Skeletal muscle satellite cell (primary cell): ENCODE measurements at regions not wholly inside any gene's neighbourhood (a gene's known extent, or its start where the extent isn't known, plus 50 kb on each side); places are given as distances from the start of the nearest gene placed in this dataset.

Experiments
- H3K27me3 ChIP-seq: 2 replicates; pipeline ENCODE4 v1.7.0; 2013; ENCODE audit warnings: low read length; ENCODE audit not compliant: control insufficient read depth, insufficient read depth
- H3K36me3 ChIP-seq: 2 replicates; pipeline ENCODE4 v1.7.0; 2013; ENCODE audit warnings: mild to moderate bottlenecking, control low read depth, low read length; ENCODE audit not compliant: insufficient read depth
- H3K4me1 ChIP-seq: 2 replicates; pipeline ENCODE4 v1.7.0; 2013; ENCODE audit warnings: low read length; ENCODE audit not compliant: control insufficient read depth, insufficient read depth
- H3K4me2 ChIP-seq: 2 replicates; pipeline ENCODE4 v1.7.0; 2013; ENCODE audit warnings: mild to moderate bottlenecking, low read length
- H3K4me3 ChIP-seq: 2 replicates; pipeline ENCODE4 v1.7.0; 2013; ENCODE audit warnings: low read length
- H3K9ac ChIP-seq: 2 replicates; pipeline ENCODE4 v1.7.0; 2013; ENCODE audit warnings: mild to moderate bottlenecking, low read depth, low read length, moderate library complexity
- H3K9me3 ChIP-seq: replicated peaks from 2 replicates; pipeline ENCODE4 v1.7.0; 2013; ENCODE audit warnings: mild to moderate bottlenecking, control low read depth, low read length

DNA sequence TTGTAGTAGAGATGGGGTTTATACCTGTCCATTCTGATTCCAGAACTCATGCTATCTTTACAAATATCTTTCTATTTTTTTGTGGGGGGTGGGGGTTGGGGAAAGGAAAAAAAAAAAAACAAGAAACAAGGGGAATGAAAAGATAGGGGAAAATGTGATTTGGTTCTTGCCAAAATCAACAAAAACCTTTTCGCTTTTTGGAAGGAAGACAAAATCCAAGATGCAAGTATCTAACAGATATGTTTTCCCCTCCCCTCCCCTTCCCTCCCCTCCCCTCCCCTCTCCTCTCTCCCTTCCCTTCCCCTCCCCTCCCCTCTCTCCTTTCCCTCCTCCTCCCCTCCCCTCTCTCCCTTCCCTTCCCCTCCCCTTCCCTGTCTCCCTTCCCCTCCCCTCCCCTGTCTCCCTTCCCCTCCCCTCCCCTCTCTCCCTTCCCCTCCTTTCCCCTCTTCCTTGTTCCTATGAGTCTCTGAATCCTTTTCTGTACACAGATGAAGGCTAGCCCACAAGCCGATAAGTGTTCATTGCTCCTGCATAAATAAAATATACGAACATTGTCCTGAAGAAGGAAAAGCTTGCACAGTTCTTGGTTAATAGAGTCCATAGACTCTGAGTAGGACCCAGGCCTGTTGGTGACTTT, 551.9 kb downstream of the EDEM1 start:
- Histone ChIP-seq H3K9me3 (no peaks in the 10 kb centered on the region), H3K9ac (no peak overlapping the region), H3K27me3 (no peaks in the 10 kb centered on the region), H3K36me3 (no peaks in the 10 kb centered on the region), H3K4me3 (no peak overlapping the region), H3K4me1 (no peaks in the 10 kb centered on the region), H3K4me2 (no peak overlapping the region)

DNA sequence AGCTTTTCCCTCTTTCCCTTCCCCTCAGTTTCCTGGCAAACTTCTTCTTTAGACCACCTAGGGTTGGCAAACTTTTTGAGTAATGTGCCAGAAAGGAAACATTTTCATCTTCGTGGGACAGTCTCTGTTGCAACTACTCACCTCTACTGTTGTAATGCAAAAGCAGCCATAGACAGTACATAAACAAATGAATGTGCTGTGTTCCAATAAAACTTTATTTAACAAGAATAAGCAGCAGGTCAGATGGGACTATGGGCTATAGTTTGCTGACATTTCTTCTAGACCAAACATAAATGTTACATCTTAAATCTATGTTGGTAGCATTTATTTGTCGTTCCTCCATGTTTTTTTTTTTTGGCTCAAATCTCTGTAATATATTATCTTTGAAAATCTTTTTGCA, 552.4 kb downstream of the EDEM1 start:
- no peak overlapping the region for H3K9ac ChIP-seq
- H3K9me3 ChIP-seq = no peaks in the 10 kb centered on the region
- no peaks in the 10 kb centered on the region for H3K36me3 ChIP-seq
- H3K27me3 ChIP-seq = no peaks in the 10 kb centered on the region
- no peak overlapping the region for H3K4me2 ChIP-seq
- H3K4me3 ChIP-seq = no peak overlapping the region
- H3K4me1 ChIP-seq = no peaks in the 10 kb centered on the region

DNA sequence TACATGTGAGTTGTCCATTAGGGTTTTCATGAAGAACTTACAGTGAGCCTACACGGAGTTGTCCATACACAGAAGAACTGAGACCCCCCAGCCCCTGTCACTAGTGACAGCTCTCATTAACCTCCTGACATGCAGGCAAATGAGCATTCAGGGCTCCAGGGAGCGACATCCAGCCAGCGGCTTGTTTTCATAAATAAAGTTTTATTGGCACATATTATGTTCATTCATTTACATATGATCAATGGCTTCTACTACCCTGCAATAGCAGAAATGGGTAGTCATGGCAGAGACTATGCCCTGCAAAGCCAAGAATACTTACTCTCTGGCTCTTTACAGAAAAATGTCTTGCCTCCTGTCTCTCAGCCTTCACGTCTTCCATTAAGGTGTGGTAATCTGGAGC, 553.5 kb downstream of the EDEM1 start:
- no peaks in the 10 kb centered on the region for H3K9me3 ChIP-seq
- no peak overlapping the region for H3K4me2 ChIP-seq
- H3K27me3 ChIP-seq = no peaks in the 10 kb centered on the region
- no peak overlapping the region for H3K9ac ChIP-seq
- no peaks in the 10 kb centered on the region for H3K4me1 ChIP-seq
- H3K36me3 ChIP-seq = no peaks in the 10 kb centered on the region
- H3K4me3 ChIP-seq = no peak overlapping the region

DNA sequence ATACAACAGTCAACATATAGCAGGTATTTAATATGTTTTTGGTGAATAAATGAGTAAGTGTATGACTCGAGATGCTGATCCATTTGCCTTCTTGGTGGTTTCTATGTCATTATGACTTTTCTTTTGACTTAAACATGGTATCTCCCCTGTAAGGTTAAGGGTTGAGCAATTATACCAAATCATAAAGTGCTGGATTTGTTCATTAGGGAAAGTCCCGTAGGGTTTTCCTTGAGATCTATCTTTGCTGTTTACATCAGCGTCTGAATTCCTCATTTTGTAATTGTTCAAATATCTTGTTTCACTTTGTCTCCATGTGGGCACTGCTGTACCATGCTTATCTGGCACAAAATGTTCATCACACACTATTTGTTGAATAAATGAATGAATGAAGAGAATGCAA, 562.6 kb downstream of the EDEM1 start:
- Histone ChIP-seq H3K36me3 (no peaks in the 10 kb centered on the region), H3K27me3 (no peaks in the 10 kb centered on the region), H3K9ac (no peak overlapping the region), H3K4me3 (no peak overlapping the region), H3K9me3 (peaks cover 14% of the 10 kb centered on the region), H3K4me1 (no peaks in the 10 kb centered on the region), H3K4me2 (no peak overlapping the region)

DNA sequence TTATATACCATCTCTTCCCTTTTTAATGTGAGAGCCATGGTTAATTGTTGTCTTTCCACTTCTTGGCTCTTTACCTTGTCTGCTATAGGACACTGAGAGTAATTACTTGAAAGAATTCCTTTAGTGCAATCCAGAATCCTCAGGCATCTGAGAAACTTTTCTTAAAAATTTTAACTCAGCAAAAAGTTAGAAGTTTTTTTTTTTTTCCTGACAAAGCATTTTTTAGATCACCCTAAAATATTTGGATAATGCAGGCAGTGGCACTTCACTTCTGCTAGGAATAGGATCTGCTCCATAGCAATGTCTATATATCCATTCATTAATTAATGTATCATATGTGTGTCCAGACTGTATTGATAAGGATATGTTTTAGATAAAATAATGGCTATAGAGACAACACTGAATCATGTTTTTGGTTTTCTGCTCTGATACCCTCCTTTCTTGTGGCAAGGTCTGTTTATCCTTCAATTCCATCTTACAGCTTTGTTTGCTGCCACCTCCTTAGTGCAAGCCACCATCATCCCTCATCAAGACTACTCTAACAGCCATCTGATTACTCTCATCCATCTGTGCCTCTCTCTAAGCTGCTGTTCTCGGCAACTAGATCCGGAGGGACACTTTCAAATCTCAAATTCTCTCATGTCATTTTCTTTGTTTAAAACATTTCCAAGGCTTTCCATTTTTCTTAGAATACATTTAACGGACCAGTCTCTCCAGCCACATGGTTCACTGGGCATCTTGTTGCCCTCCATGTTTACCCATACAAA, 563.5 kb downstream of the EDEM1 start:
- no peaks in the 10 kb centered on the region for H3K36me3 ChIP-seq
- no peak overlapping the region for H3K4me2 ChIP-seq

DNA sequence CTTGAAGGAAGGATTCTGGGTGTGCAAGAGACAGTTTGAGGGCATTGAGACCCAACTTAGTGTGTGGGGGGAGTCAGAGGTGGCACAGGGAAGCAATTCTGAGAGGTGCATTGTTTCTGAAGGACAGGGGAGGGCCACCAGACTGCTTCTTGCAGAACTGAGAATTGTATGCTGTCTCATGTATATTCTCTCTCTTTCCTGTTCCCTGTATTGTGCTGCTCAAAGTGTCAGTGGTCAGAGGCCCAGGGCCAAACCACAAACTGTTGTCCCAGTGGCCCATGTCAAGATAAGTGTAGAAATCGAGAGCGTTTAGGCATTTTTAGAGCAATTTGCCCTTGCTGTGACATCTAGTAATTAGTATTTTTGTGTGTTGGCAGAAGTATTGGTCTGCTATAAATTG, 567.1 kb downstream of the EDEM1 start:
- Histone ChIP-seq H3K4me3 (no peak overlapping the region), H3K9ac (no peak overlapping the region), H3K27me3 (no peaks in the 10 kb centered on the region), H3K36me3 (no peaks in the 10 kb centered on the region), H3K9me3 (peaks cover 14% of the 10 kb centered on the region), H3K4me1 (no peaks in the 10 kb centered on the region), H3K4me2 (no peak overlapping the region)

More for the DNA sequence above, 563.5 kb downstream of the EDEM1 start:
- Histone ChIP-seq H3K27me3 (no peaks in the 10 kb centered on the region), H3K9ac (no peak overlapping the region), H3K4me1 (no peaks in the 10 kb centered on the region), H3K9me3 (peaks cover 14% of the 10 kb centered on the region), H3K4me3 (no peak overlapping the region)

DNA sequence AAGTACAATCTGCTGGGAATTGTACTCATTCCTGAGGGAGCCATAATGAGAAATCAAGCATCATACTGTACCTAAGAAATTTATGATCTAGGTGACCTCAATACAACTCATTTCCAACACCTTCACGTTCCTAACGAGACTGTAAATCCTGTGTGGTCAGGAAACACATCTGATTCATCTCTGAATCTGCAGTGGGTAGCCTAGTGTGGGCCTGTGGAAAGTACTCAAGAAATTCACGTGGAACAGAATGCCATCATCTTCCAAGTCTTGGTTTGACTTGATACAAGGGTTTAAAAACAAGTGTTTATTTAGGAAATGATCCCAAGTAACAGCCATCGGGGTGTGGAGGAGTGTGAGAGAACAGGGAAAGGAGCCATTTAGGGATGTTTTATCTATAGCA, 568.9 kb downstream of the EDEM1 start:
- Histone ChIP-seq H3K27me3 (no peaks in the 10 kb centered on the region), H3K9ac (no peak overlapping the region), H3K4me3 (no peak overlapping the region), H3K4me1 (no peaks in the 10 kb centered on the region), H3K9me3 (peaks cover 15% of the 10 kb centered on the region), H3K36me3 (no peaks in the 10 kb centered on the region), H3K4me2 (no peak overlapping the region)

DNA sequence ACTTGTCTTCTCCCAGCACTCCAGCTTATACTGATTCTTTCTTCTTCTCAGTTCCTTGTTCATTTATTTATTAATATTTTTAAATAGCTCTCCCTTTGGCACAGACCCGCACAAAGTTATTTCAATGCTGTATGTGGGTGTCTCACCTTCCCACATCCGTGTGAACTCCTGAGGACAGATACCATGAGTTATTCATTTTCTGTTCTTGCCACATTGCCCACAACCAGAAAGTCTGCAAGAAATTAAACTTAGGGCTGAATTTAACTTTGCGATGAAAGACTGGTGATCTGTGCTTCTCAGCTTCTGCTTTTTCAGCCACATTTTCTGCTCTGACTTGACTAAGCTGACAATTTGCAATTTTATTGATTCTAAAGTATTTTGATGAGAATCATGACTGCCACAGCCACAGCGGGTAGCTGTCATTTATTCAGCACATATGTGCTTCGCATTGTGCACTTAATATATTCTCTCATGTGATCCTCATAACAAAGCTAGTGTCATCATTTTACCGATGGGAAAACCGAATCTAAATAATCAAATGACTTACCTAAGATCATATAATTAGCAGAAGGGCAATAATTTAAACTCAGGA, 569.8 kb downstream of the EDEM1 start:
- Histone ChIP-seq H3K9ac (no peak overlapping the region), H3K4me1 (no peaks in the 10 kb centered on the region), H3K27me3 (no peaks in the 10 kb centered on the region), H3K4me3 (no peak overlapping the region), H3K36me3 (no peaks in the 10 kb centered on the region), H3K9me3 (peaks cover 18% of the 10 kb centered on the region), H3K4me2 (no peak overlapping the region)

DNA sequence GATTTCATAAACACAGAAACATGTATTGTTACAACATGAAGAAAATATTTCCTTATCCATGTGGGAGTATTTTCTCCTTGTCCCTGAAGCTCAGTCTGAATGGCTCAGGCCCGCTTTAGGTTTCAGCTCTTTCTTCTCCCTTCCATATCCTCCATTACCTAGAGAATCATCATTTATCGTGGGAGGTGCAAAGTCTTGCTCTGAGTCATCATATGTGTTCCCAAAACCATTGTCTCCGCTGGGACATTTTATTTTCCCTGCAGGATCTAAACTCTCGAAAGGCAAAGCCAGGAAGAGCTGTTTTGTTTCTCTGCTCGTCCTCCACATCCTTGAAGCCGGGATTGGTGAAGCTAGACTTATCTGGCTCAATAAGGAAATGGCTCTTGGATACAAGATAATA, 571.2 kb downstream of the EDEM1 start:
- no peak overlapping the region for H3K4me2 ChIP-seq
- no peaks in the 10 kb centered on the region for H3K4me1 ChIP-seq
- H3K36me3 ChIP-seq = no peaks in the 10 kb centered on the region
- no peak overlapping the region for H3K4me3 ChIP-seq
- no peaks in the 10 kb centered on the region for H3K27me3 ChIP-seq
- H3K9me3 ChIP-seq = peaks cover 14% of the 10 kb centered on the region
- no peak overlapping the region for H3K9ac ChIP-seq

DNA sequence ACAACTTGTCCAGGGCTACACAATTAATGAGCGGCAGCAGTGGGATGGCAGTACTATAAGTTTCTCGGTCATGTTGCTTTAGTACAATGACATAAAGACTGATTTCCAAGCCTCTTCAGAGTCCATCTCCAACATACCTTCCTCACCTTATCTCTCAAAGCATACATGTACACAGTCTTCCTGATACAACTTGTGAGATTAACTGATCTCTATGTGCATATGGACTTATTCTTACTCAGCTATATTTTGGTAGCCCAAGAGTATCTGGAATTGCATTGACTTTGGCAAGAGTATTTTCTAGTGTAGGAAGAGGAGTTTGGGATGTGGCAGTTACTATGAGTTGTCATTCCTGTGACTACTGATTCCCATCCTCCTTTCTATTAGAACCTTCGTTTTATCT, 575.0 kb downstream of the EDEM1 start:
- peaks cover 10% of the 10 kb centered on the region for H3K9me3 ChIP-seq

DNA sequence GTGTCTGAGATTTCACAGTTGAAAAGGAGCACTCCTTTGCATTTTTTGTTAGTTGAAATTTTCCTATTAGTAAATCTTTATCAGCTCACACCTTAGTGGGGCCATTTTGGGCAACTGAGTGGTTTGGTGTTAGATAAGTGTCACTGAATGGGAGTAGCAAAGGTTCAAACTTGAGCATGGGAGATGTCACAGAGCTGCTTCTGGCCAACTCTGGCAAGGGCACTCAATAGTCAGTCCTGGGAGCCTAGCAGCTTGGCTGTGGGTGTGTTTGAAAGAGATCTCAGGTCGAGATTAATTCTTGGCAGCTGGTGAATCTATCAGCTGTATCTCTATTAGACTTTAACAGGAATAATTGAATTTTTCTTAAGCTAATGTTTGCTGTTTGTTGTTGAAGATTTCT, 579.3 kb downstream of the EDEM1 start:
- Histone ChIP-seq H3K4me3 (no peak overlapping the region), H3K4me2 (no peak overlapping the region), H3K4me1 (no peaks in the 10 kb centered on the region), H3K36me3 (no peaks in the 10 kb centered on the region), H3K27me3 (no peaks in the 10 kb centered on the region), H3K9ac (no peak overlapping the region), H3K9me3 (peaks cover 7% of the 10 kb centered on the region)

More for the DNA sequence above, 575.0 kb downstream of the EDEM1 start:
- H3K27me3 ChIP-seq = no peaks in the 10 kb centered on the region
- no peaks in the 10 kb centered on the region for H3K36me3 ChIP-seq
- H3K9ac ChIP-seq = no peak overlapping the region
- H3K4me2 ChIP-seq = no peak overlapping the region
- no peaks in the 10 kb centered on the region for H3K4me1 ChIP-seq
- no peak overlapping the region for H3K4me3 ChIP-seq

DNA sequence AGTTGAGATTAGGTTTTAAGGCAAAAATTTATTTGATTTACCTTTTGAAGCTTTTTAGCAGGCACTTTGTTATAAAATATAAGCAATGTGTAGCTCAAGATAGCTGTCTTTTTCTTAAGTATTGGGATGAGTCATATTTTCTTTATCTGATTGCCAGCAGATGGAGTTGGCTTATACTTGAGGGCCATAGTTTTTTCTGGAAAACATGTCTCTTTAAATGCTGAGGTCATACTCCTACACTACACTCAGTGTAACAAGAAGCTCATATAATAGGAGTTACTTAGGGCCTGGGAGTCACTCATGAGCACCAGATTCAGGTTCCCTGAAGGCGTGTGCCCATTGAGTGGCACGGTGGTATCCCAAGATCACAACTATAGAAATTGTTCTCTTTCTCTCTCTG, 579.8 kb downstream of the EDEM1 start:
- H3K9me3 ChIP-seq = peaks cover 5% of the 10 kb centered on the region
- no peaks in the 10 kb centered on the region for H3K27me3 ChIP-seq
- H3K9ac ChIP-seq = no peak overlapping the region
- H3K4me3 ChIP-seq = no peak overlapping the region
- no peak overlapping the region for H3K4me2 ChIP-seq
- no peaks in the 10 kb centered on the region for H3K36me3 ChIP-seq
- no peaks in the 10 kb centered on the region for H3K4me1 ChIP-seq
